Stomach smooth muscle (tissue), 2 donors: ENCODE measurements at regions not wholly inside any gene's neighbourhood (a gene's known extent, or its start where the extent isn't known, plus 50 kb on each side); places are given as distances from the start of the nearest gene placed in this dataset.

Source experiments
- H3K27ac ChIP-seq: one replicate; pipeline ENCODE4 v1.7.0; 2013; ENCODE audit warnings: mild to moderate bottlenecking, low read length, inconsistent platforms
- H3K27me3 ChIP-seq, 2 donors: one replicate each; pipeline ENCODE4 v1.7.0; 2013; ENCODE audit warnings: low read length in 2 of 2; ENCODE audit not compliant: insufficient read depth in 2 of 2, control insufficient read depth in 1 of 2
- H3K36me3 ChIP-seq, 2 donors: one replicate each; pipeline ENCODE4 v1.7.0; 2013; ENCODE audit warnings: low read length in 2 of 2; ENCODE audit not compliant: control insufficient read depth in 2 of 2, insufficient read depth in 2 of 2
- H3K4me1 ChIP-seq: one replicate; pipeline ENCODE4 v1.7.0; 2013; ENCODE audit warnings: low read length; ENCODE audit not compliant: control insufficient read depth, insufficient read depth
- H3K4me3 ChIP-seq, 2 donors: one replicate each; pipeline ENCODE4 v1.7.0; 2013; ENCODE audit warnings: low read length in 2 of 2
- H3K9ac ChIP-seq, 2 donors: one replicate each; pipeline ENCODE4 v1.7.0; 2013; ENCODE audit warnings: low read length in 2 of 2, mild to moderate bottlenecking in 1 of 2
- H3K9me3 ChIP-seq, 2 donors: one replicate each; pipeline ENCODE4 v1.7.0; 2013; ENCODE audit warnings: low read length in 2 of 2; ENCODE audit not compliant: control insufficient read depth in 2 of 2
- donor health status: healthy.
- donor health status: Pancreatic carcinoma.

GRCh38 chr7:69189406-69189805 lies 408.9 kb upstream of the AUTS2 start:
- Histone ChIP-seq H3K9ac (no peak overlapping the region), H3K27ac (no peak overlapping the region), H3K9me3 (peaks cover 2 to 3% of the 10 kb centered on the region in 2 donors), H3K4me1 (peaks cover 5% of the 10 kb centered on the region), H3K4me3 (no peak overlapping the region), H3K27me3 (no peaks in the 10 kb centered on the region), H3K36me3 (no peaks in the 10 kb centered on the region)

- Histone ChIP-seq H3K9me3 (peaks cover 2 to 3% of the 10 kb centered on the region in 2 donors), H3K27ac (no peak overlapping the region), H3K9ac (no peak overlapping the region), H3K36me3 (no peaks in the 10 kb centered on the region), H3K4me1 (peaks cover 5% of the 10 kb centered on the region), H3K27me3 (no peaks in the 10 kb centered on the region), H3K4me3 (no peak overlapping the region)
These were observed 408.2 kb upstream of the AUTS2 start for GRCh38 chr7:69190025-69190424.

GRCh38 chr7:69190763-69191162 lies 407.5 kb upstream of the AUTS2 start:
- Histone ChIP-seq H3K9me3 (peaks cover 2 to 3% of the 10 kb centered on the region in 2 donors), H3K4me3 (no peak overlapping the region), H3K36me3 (no peaks in the 10 kb centered on the region), H3K27ac (no peak overlapping the region), H3K9ac (no peak overlapping the region), H3K4me1 (peaks cover 5% of the 10 kb centered on the region), H3K27me3 (no peaks in the 10 kb centered on the region)

GRCh38 chr7:69192134-69192533 lies 406.1 kb upstream of the AUTS2 start:
- H3K4me1 ChIP-seq, result peaks cover 5% of the 10 kb centered on the region
- no peak overlapping the region for H3K9ac ChIP-seq
- no peaks in the 10 kb centered on the region for H3K27me3 ChIP-seq
- no peak overlapping the region for H3K27ac ChIP-seq
- H3K36me3 ChIP-seq, result no peaks in the 10 kb centered on the region
- H3K9me3 ChIP-seq, result peaks cover 3 to 8% of the 10 kb centered on the region in 2 donors
- H3K4me3 ChIP-seq, result no peak overlapping the region

GRCh38 chr7:69193061-69193460 lies 405.2 kb upstream of the AUTS2 start:
- Histone ChIP-seq H3K9me3 (peaks cover 3 to 8% of the 10 kb centered on the region in 2 donors), H3K36me3 (no peaks in the 10 kb centered on the region), H3K4me3 (no peak overlapping the region), H3K27ac (no peak overlapping the region), H3K27me3 (no peaks in the 10 kb centered on the region), H3K4me1 (peaks cover 5% of the 10 kb centered on the region), H3K9ac (no peak overlapping the region)

GRCh38 chr7:69196593-69196992 lies 401.7 kb upstream of the AUTS2 start:
- no peak overlapping the region for H3K4me3 ChIP-seq
- no peaks in the 10 kb centered on the region for H3K36me3 ChIP-seq
- H3K9me3 ChIP-seq, result peaks cover 0 to 15% of the 10 kb centered on the region in 2 donors
- no peak overlapping the region for H3K9ac ChIP-seq
- H3K27ac ChIP-seq, result no peak overlapping the region
- H3K27me3 ChIP-seq, result no peaks in the 10 kb centered on the region
- no peaks in the 10 kb centered on the region for H3K4me1 ChIP-seq

- H3K27me3 ChIP-seq, result no peaks in the 10 kb centered on the region
- H3K9ac ChIP-seq, result no peak overlapping the region
- no peak overlapping the region for H3K27ac ChIP-seq
- peaks cover 0 to 15% of the 10 kb centered on the region in 2 donors for H3K9me3 ChIP-seq
- no peaks in the 10 kb centered on the region for H3K4me1 ChIP-seq
- H3K36me3 ChIP-seq, result no peaks in the 10 kb centered on the region
- no peak overlapping the region for H3K4me3 ChIP-seq
These were observed 400.0 kb upstream of the AUTS2 start for GRCh38 chr7:69198250-69198649.

GRCh38 chr7:69199041-69199440 lies 399.2 kb upstream of the AUTS2 start:
- H3K9me3 ChIP-seq, result peaks cover 0 to 15% of the 10 kb centered on the region in 2 donors
- no peaks in the 10 kb centered on the region for H3K27me3 ChIP-seq
- H3K36me3 ChIP-seq, result no peaks in the 10 kb centered on the region
- no peak overlapping the region for H3K4me3 ChIP-seq
- no peak overlapping the region for H3K9ac ChIP-seq
- no peak overlapping the region for H3K27ac ChIP-seq
- H3K4me1 ChIP-seq, result no peaks in the 10 kb centered on the region

GRCh38 chr7:69199661-69200060 lies 398.6 kb upstream of the AUTS2 start:
- H3K27ac ChIP-seq, result no peak overlapping the region
- peaks cover 0 to 13% of the 10 kb centered on the region in 2 donors for H3K9me3 ChIP-seq
- H3K9ac ChIP-seq, result no peak overlapping the region
- H3K4me3 ChIP-seq, result no peak overlapping the region
- no peaks in the 10 kb centered on the region for H3K36me3 ChIP-seq
- no peaks in the 10 kb centered on the region for H3K4me1 ChIP-seq
- no peaks in the 10 kb centered on the region for H3K27me3 ChIP-seq

GRCh38 chr7:69203871-69204270 lies 394.4 kb upstream of the AUTS2 start:
- Histone ChIP-seq H3K4me1 (no peaks in the 10 kb centered on the region), H3K36me3 (no peaks in the 10 kb centered on the region), H3K9ac (no peak overlapping the region), H3K4me3 (no peak overlapping the region), H3K27me3 (no peaks in the 10 kb centered on the region), H3K27ac (no peak overlapping the region), H3K9me3 (peaks cover 0 to 5% of the 10 kb centered on the region in 2 donors)

- Histone ChIP-seq H3K36me3 (no peaks in the 10 kb centered on the region), H3K4me3 (no peak overlapping the region), H3K27me3 (no peaks in the 10 kb centered on the region), H3K9ac (no peak overlapping the region), H3K4me1 (no peaks in the 10 kb centered on the region), H3K9me3 (no peaks in the 10 kb centered on the region), H3K27ac (no peak overlapping the region)
These were observed 393.3 kb upstream of the AUTS2 start for GRCh38 chr7:69204943-69205342.
